Neural progenitor cell (in vitro differentiated cells): ENCODE measurements at regions not wholly inside any gene's neighbourhood (a gene's known extent, or its start where the extent isn't known, plus 50 kb on each side); places are given as distances from the start of the nearest gene placed in this dataset.

Experiments
- DNase-seq: peaks from one replicate; pipeline ENCODE4 v3.0.0-alpha.2; 2016; ENCODE audit warnings: low spot score
- H2AFZ ChIP-seq: fragments of 200-600 bp; sonication (generic); replicated peaks from 2 replicates; pipeline ENCODE4 v1.6.1; 2016; ENCODE audit warnings: antibody characterized with exemption
- H3F3A ChIP-seq: fragments of 200-600 bp; sonication (generic); 2 replicates; pipeline ENCODE4 v1.6.1; 2016; ENCODE audit warnings: antibody characterized with exemption, low read depth
- H3K27ac ChIP-seq: fragments of 200-600 bp; sonication (generic); 2 replicates; pipeline ENCODE4 v1.5.1; 2016; ENCODE audit warnings: mild to moderate bottlenecking
- H3K27me3 ChIP-seq: fragments of 200-600 bp; sonication (generic); 2 replicates; pipeline ENCODE4 v1.6.1; 2016; ENCODE audit warnings: mild to moderate bottlenecking, moderate library complexity
- H3K36me3 ChIP-seq: fragments of 200-600 bp; sonication (generic); 2 replicates; pipeline ENCODE4 v1.5.1; 2016
- H3K4me1 ChIP-seq: fragments of 200-600 bp; sonication (generic); 2 replicates; pipeline ENCODE4 v1.6.1; 2016; ENCODE audit warnings: mixed run types
- H3K4me2 ChIP-seq: fragments of 200-600 bp; sonication (generic); 2 replicates; pipeline ENCODE4 v1.6.1; 2016
- H3K4me3 ChIP-seq: fragments of 200-600 bp; sonication (generic); 2 replicates; pipeline ENCODE4 v1.5.1; 2016
- H3K79me2 ChIP-seq: fragments of 200-600 bp; sonication (generic); 2 replicates; pipeline ENCODE4 v1.6.1; 2016; ENCODE audit warnings: low read depth
- H3K9ac ChIP-seq: fragments of 200-600 bp; sonication (generic); 2 replicates; pipeline ENCODE4 v1.6.1; 2016
- H3K9me3 ChIP-seq: fragments of 200-600 bp; sonication (generic); 2 replicates; pipeline ENCODE4 v1.5.1; 2016; ENCODE audit warnings: low read depth
- H4K20me1 ChIP-seq: fragments of 200-600 bp; sonication (generic); 2 replicates; pipeline ENCODE4 v1.6.1; 2016; ENCODE audit warnings: low read depth
- H3K27ac Mint-ChIP-seq: 3 replicates; pipeline ENCODE4 v1.8.0; 2021; ENCODE audit warnings: mixed read lengths
- H3K27me3 Mint-ChIP-seq: 2 replicates; pipeline ENCODE4 v1.8.0; 2022; ENCODE audit warnings: low read depth, mild to moderate bottlenecking, inconsistent platforms, moderate library complexity, mixed read lengths; ENCODE audit not compliant: insufficient read depth
- H3K36me3 Mint-ChIP-seq: 3 replicates; pipeline ENCODE4 v1.8.0; 2021; ENCODE audit warnings: mixed read lengths
- H3K4me1 Mint-ChIP-seq: 3 replicates; pipeline ENCODE4 v1.8.0; 2021; ENCODE audit warnings: mixed read lengths
- H3K4me3 Mint-ChIP-seq: 3 replicates; pipeline ENCODE4 v1.8.0; 2021; ENCODE audit warnings: mild to moderate bottlenecking, moderate library complexity, mixed read lengths
- H3K9me3 Mint-ChIP-seq: 3 replicates; pipeline ENCODE4 v1.8.0; 2020; ENCODE audit warnings: mixed read lengths
- EZH2 ChIP-seq: fragments of 200-600 bp; sonication (generic); IDR thresholded peaks from 2 replicates; pipeline ENCODE4 v1.6.1; 2017; ENCODE audit warnings: antibody characterized with exemption, mild to moderate bottlenecking, moderate library complexity
- EZH2phosphoT487 ChIP-seq: fragments of 200-600 bp; sonication (generic); IDR thresholded peaks from 2 replicates; pipeline ENCODE4 v1.6.1; 2017; ENCODE audit warnings: antibody characterized with exemption
- TF ChIP-seq, protein P1 (sequence below): fragments of 200-600 bp; sonication (generic); IDR thresholded peaks from 2 replicates; pipeline ENCODE4 v1.5.1; 2017; ENCODE audit warnings: antibody characterized with exemption, mild to moderate bottlenecking

DNA sequence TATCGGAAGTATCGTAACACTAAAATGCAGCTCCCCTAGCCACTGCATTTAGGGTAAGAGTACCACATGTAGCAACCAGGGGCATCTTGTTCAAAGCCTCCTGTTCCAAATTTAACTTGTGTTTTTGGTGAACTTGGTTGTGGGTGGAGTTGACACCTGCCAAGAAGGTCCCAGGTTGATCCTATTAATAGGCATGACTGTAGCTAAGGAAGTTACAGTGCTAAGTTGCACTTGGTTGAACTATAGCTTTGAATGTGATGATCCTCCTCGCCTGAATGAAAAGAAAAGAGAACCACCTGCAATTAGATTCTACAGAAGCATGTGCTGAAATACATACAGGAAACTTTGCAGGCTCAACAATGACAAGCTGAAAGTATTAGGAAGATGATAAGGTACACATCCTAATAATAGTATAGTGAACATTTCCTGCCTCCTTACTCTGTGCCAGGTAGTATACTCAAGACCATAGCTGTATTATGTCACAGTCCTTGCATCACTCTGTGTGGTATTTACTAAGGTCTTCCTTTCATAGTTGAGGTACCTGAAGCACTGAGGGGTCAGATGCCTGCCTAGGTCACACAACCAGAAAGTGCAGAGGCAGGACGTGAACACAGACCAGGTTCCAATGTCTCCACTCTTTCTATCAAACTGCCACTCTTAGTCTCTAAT, 64.5 kb upstream of the PIP5K1B start:
- no peaks in the 10 kb centered on the region for H3K36me3 ChIP-seq
- no peak overlapping the region for H2AFZ ChIP-seq

GRCh38 chr9:68643901-68644809, 60.9 kb upstream of the PIP5K1B start:
- H3K4me1 Mint-ChIP-seq, result peaks cover 33% of the 10 kb centered on the region

More for the DNA sequence above, 64.5 kb upstream of the PIP5K1B start:
- Mint-ChIP-seq H3K36me3 (no peaks in the 10 kb centered on the region), H3K4me1 (peaks cover 29% of the 10 kb centered on the region), H3K4me3 (no peak overlapping the region), H3K27ac (no peak overlapping the region), H3K27me3 (peaks cover 8% of the 10 kb centered on the region), H3K9me3 (no peaks in the 10 kb centered on the region)
- no peaks in the 10 kb centered on the region for H3K4me1 ChIP-seq
- TF ChIP-seq, protein P1, sequence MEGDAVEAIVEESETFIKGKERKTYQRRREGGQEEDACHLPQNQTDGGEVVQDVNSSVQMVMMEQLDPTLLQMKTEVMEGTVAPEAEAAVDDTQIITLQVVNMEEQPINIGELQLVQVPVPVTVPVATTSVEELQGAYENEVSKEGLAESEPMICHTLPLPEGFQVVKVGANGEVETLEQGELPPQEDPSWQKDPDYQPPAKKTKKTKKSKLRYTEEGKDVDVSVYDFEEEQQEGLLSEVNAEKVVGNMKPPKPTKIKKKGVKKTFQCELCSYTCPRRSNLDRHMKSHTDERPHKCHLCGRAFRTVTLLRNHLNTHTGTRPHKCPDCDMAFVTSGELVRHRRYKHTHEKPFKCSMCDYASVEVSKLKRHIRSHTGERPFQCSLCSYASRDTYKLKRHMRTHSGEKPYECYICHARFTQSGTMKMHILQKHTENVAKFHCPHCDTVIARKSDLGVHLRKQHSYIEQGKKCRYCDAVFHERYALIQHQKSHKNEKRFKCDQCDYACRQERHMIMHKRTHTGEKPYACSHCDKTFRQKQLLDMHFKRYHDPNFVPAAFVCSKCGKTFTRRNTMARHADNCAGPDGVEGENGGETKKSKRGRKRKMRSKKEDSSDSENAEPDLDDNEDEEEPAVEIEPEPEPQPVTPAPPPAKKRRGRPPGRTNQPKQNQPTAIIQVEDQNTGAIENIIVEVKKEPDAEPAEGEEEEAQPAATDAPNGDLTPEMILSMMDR, result no peak
- TF ChIP-seq EZH2phosphoT487, result no peak
- TF ChIP-seq EZH2, result no peak
- no peak for DNase-seq
- H3K9ac ChIP-seq, result no peak overlapping the region
- no peak overlapping the region for H3K4me3 ChIP-seq
- H3K27me3 ChIP-seq, result no peaks in the 10 kb centered on the region
- no peaks in the 10 kb centered on the region for H3K9me3 ChIP-seq
- no peaks in the 10 kb centered on the region for H3F3A ChIP-seq
- H3K4me2 ChIP-seq, result no peak overlapping the region
- H3K79me2 ChIP-seq, result no peaks in the 10 kb centered on the region
- no peaks in the 10 kb centered on the region for H4K20me1 ChIP-seq
- no peak overlapping the region for H3K27ac ChIP-seq

GRCh38 chr9:68644831-68645230, 60.2 kb upstream of the PIP5K1B start:
- H3K9me3 Mint-ChIP-seq, result peaks cover 3% of the 10 kb centered on the region
- H3K4me3 Mint-ChIP-seq, result no peak overlapping the region
- no peak for DNase-seq
- Histone ChIP-seq H4K20me1 (no peaks in the 10 kb centered on the region), H3K36me3 (no peaks in the 10 kb centered on the region), H3K9ac (no peak overlapping the region), H3K27me3 (no peaks in the 10 kb centered on the region), H3K4me3 (no peak overlapping the region), H3K4me2 (no peak overlapping the region), H3K79me2 (no peaks in the 10 kb centered on the region), H2AFZ (no peak overlapping the region), H3F3A (no peaks in the 10 kb centered on the region), H3K9me3 (no peaks in the 10 kb centered on the region), H3K4me1 (no peaks in the 10 kb centered on the region), H3K27ac (no peak overlapping the region)
- no peaks in the 10 kb centered on the region for H3K36me3 Mint-ChIP-seq
- no peak for TF ChIP-seq EZH2phosphoT487
- TF ChIP-seq, protein P1, result no peak
- no peak for TF ChIP-seq EZH2
- H3K27ac Mint-ChIP-seq, result no peak overlapping the region
- H3K4me1 Mint-ChIP-seq, result peaks cover 34% of the 10 kb centered on the region
- peaks cover 7% of the 10 kb centered on the region for H3K27me3 Mint-ChIP-seq

More at GRCh38 chr9:68643901-68644809, 60.9 kb upstream of the PIP5K1B start:
- H3K36me3 ChIP-seq, result no peaks in the 10 kb centered on the region
- no peak overlapping the region for H3K4me2 ChIP-seq
- no peak overlapping the region for H3K4me3 Mint-ChIP-seq
- peak overlapping the region; percentile 20 for H3K27ac Mint-ChIP-seq
- peak overlapping the region; percentile 94 for H2AFZ ChIP-seq
- no peak overlapping the region for H3K27ac ChIP-seq
- no peaks in the 10 kb centered on the region for H3F3A ChIP-seq
- no peaks in the 10 kb centered on the region for H3K36me3 Mint-ChIP-seq
- peaks cover 3% of the 10 kb centered on the region for H3K9me3 Mint-ChIP-seq
- no peak overlapping the region for H3K9ac ChIP-seq
- H3K27me3 Mint-ChIP-seq, result peaks cover 7% of the 10 kb centered on the region
- H3K79me2 ChIP-seq, result no peaks in the 10 kb centered on the region
- H3K4me1 ChIP-seq, result no peaks in the 10 kb centered on the region
- TF ChIP-seq, protein P1, result no peak
- no peak for TF ChIP-seq EZH2
- no peak for TF ChIP-seq EZH2phosphoT487
- H3K27me3 ChIP-seq, result no peaks in the 10 kb centered on the region
- no peaks in the 10 kb centered on the region for H3K9me3 ChIP-seq
- DNase-seq, result peak; percentile 15
- no peak overlapping the region for H3K4me3 ChIP-seq
- no peaks in the 10 kb centered on the region for H4K20me1 ChIP-seq
